K562 (cell line): ENCODE measurements at regions not wholly inside any gene's neighbourhood (a gene's known extent, or its start where the extent isn't known, plus 50 kb on each side); places are given as distances from the start of the nearest gene placed in this dataset.

Source experiments
- ATAC-seq: fragments of 200-7000 bp; cut with Tn5 transposase; 3 replicates; pipeline ENCODE4 v1.9.1; 2020; ENCODE audit warnings: moderate library complexity
- BruUV-seq: library from RNA; stranded (reverse); fragments of 400-500 nt; replicated peaks from 2 replicates; lab custom pipeline; 2021; lab: Mats Ljungman, UMichigan
- CTCF ChIA-PET: fragments of 300-600 bp; formaldehyde crosslinking; extraction: SDS; loops from one replicate; lab custom pipeline; 2021; ENCODE audit warnings: low intra/inter-chr PET ratio; lab: Yijun Ruan, JAX
- POLR2A ChIA-PET: fragments of 300-600, 350-650 bp; sonication (Branson Sonifier 250); formaldehyde crosslinking; extraction: SDS; loops from one replicate; lab custom pipeline; 2021; ENCODE audit warnings: antibody characterized with exemption, inconsistent platforms; lab: Yijun Ruan, JAX
- DNase-seq, 4 experiments: peaks; one replicate each; pipeline versions ENCODE4 v3.0.0 to v3.0.0-alpha.2; 2011 to 2018; ENCODE audit warnings: low spot score in 3 of 4, mixed read lengths in 3 of 4; ENCODE audit errors: extremely low read depth in 1 of 4
- FAIRE-seq: peaks from 2 replicates; lab custom pipeline; 2011; peaks lifted over from hg19 to GRCh38; lab: Jason Lieb, UNC
- H2AFZ ChIP-seq: 2 replicates; pipeline ENCODE4 v1.6.0; 2011; ENCODE audit warnings: low read depth, low read length, control low read depth, inconsistent platforms
- H3K27ac ChIP-seq: fragments of 200-600 bp; 3 replicates; pipeline ENCODE4 v1.8.0; 2011; ENCODE audit warnings: low read depth, mild to moderate bottlenecking, control low read depth, inconsistent platforms, low read length, moderate library complexity, mixed read lengths; ENCODE audit errors: extremely low read depth
- H3K27me3 ChIP-seq, 2 experiments: fragments of 300-600 bp in 1 of 2; 2 replicates in 1 of 2; 3 replicates in 1 of 2; pipeline versions ENCODE4 v1.6.0 to v1.8.0; 2011; ENCODE audit warnings: inconsistent platforms in 2 of 2, low read length in 2 of 2, mild to moderate bottlenecking in 1 of 2, mixed read lengths in 1 of 2, moderate library complexity in 1 of 2; ENCODE audit not compliant: control insufficient read depth in 2 of 2, insufficient read depth in 2 of 2
- H3K36me3 ChIP-seq: fragments of 300-600 bp; 3 replicates; pipeline ENCODE4 v1.8.0; 2011; ENCODE audit warnings: mild to moderate bottlenecking, low read length, inconsistent platforms; ENCODE audit not compliant: control insufficient read depth, insufficient read depth
- H3K4me1 ChIP-seq, 2 experiments: fragments of 200-600 bp in 1 of 2; replicated peaks in 1 of 2; 2 replicates in 1 of 2; 3 replicates in 1 of 2; pipeline versions ENCODE4 v1.5.1 to v1.8.0; 2011; ENCODE audit warnings: inconsistent platforms in 2 of 2, low read length in 2 of 2, mild to moderate bottlenecking in 1 of 2, mixed read lengths in 1 of 2, moderate library complexity in 1 of 2; ENCODE audit not compliant: control insufficient read depth in 2 of 2, insufficient read depth in 2 of 2
- H3K4me2 ChIP-seq: 2 replicates; pipeline ENCODE4 v1.6.1; 2011; ENCODE audit warnings: low read length, control low read depth, inconsistent platforms, mixed read lengths; ENCODE audit not compliant: insufficient read depth
- H3K4me3 ChIP-seq: fragments of 200-600 bp; sonication (generic), shearing (Covaris generic); 2 replicates; pipeline ENCODE4 v1.5.1; 2016; ENCODE audit warnings: control low read depth, inconsistent platforms
- H3K79me2 ChIP-seq: fragments of 200-600 bp; 3 replicates; pipeline ENCODE4 v1.8.0; 2011; ENCODE audit warnings: low read length, inconsistent platforms; ENCODE audit not compliant: control insufficient read depth, insufficient read depth
- H3K9ac ChIP-seq, 2 experiments: 2 replicates each; pipeline versions ENCODE4 v1.6.0 to v1.6.1; 2011; ENCODE audit warnings: low read depth in 2 of 2, low read length in 2 of 2, control low read depth in 1 of 2, inconsistent platforms in 1 of 2, mild to moderate bottlenecking in 1 of 2, mixed read lengths in 1 of 2; ENCODE audit not compliant: insufficient read depth in 1 of 2
- H3K9me1 ChIP-seq: one replicate; pipeline ENCODE4 v1.6.0; 2011; ENCODE audit warnings: inconsistent platforms, mild to moderate bottlenecking, low read length, moderate library complexity; ENCODE audit not compliant: control insufficient read depth, insufficient read depth
- H3K9me3 ChIP-seq: replicated peaks from 2 replicates; pipeline ENCODE4 v1.5.1; 2011; ENCODE audit warnings: low read depth, low read length, inconsistent platforms; ENCODE audit not compliant: control insufficient read depth, insufficient read depth
- H4K20me1 ChIP-seq: replicated peaks from 2 replicates; pipeline ENCODE4 v1.6.1; 2011; ENCODE audit warnings: low read length, inconsistent platforms, mixed read lengths; ENCODE audit not compliant: control insufficient read depth, insufficient read depth
- ELF2 ChIP-seq: fragments of 250-450 bp; sonication (Bioruptor Pico); IDR thresholded peaks from 2 replicates; pipeline ENCODE4 v1.5.0; 2021; ENCODE audit warnings: mild to moderate bottlenecking
- GABPB1 ChIP-seq: sonication (generic); formaldehyde crosslinking; IDR thresholded peaks from 2 replicates; pipeline ENCODE4 v1.8.0; 2022; ENCODE audit warnings: mild to moderate bottlenecking, missing genetic modification reagents
- NELFE ChIP-seq: IDR thresholded peaks from 2 replicates; pipeline ENCODE4 v1.6.1; 2011; ENCODE audit warnings: mild to moderate bottlenecking; ENCODE audit not compliant: insufficient read depth, insufficient read length
- PHB2 ChIP-seq: fragments of 450-650 bp; IDR thresholded peaks from 2 replicates; pipeline ENCODE4 v1.6.1; 2017; ENCODE audit warnings: low read depth
- PRMT5 ChIP-seq: sonication (generic); formaldehyde crosslinking; IDR thresholded peaks from 2 replicates; pipeline ENCODE4 v1.5.0; 2020; ENCODE audit warnings: missing genetic modification reagents
- RAD21 ChIP-seq, 2 experiments: fragments of 250-450 bp in 1 of 2; fragments of 450-650 bp in 1 of 2; sonication (Bioruptor Pico) in 1 of 2; formaldehyde crosslinking in 1 of 2; IDR thresholded peaks in 1 of 2; conservative IDR thresholded peaks in 1 of 2; 2 replicates each; pipeline versions ENCODE4 v1.4.0 to v1.8.0; 2020 to 2022; ENCODE audit warnings: mild to moderate bottlenecking in 2 of 2, moderate library complexity in 1 of 2
- ZNF316 ChIP-seq: fragments of 450-650 bp; IDR thresholded peaks from 2 replicates; pipeline ENCODE4 v1.6.1; 2016
- ZNF75A ChIP-seq: fragments of 450-650 bp; formaldehyde crosslinking; IDR thresholded peaks from 2 replicates; pipeline ENCODE4 v1.4.0; 2020; ENCODE audit warnings: mild to moderate bottlenecking
- WGBS: fragments of 100-300 bp; shearing (Covaris generic); methylation state at CpG from one replicate; pipeline ENCODE4 v1.1.6; 2016; ENCODE audit warnings: low coverage, mixed read lengths; ENCODE audit not compliant: insufficient coverage; ENCODE audit errors: missing lambda C conversion rate; 5-methylcytosine and 5-hydroxymethylcytosine counted together
- in situ Hi-C: fragments of 300-500 bp; cut with MboI; formaldehyde crosslinking; loops from 4 replicates; pipeline ENCODE4 v1.15.0; 2018; ENCODE audit warnings: inconsistent platforms, mixed read lengths
- intact Hi-C: fragments of 100-400 bp; cut with micrococcal nuclease; formaldehyde crosslinking; loops from 2 replicates; pipeline ENCODE4 v1.14.2; 2022
- TF ChIP-seq, protein P1 (sequence below): fragments of 250-450 bp; sonication (Bioruptor Pico); IDR thresholded peaks from 2 replicates; pipeline ENCODE4 v1.4.0; 2020
- TF ChIP-seq, protein P2 (sequence below): sonication (generic); formaldehyde crosslinking; IDR thresholded peaks from 2 replicates; pipeline ENCODE4 v1.8.1; 2023; ENCODE audit warnings: mild to moderate bottlenecking, missing genetic modification reagents
- TF ChIP-seq, protein P3 (sequence below): fragments of 250-450 bp; sonication (Bioruptor Pico); IDR thresholded peaks from 2 replicates; pipeline ENCODE4 v1.8.0; 2021; ENCODE audit warnings: moderate library complexity, mild to moderate bottlenecking, inconsistent platforms
- TF ChIP-seq, protein P4 (sequence below), 2 experiments: fragments of 450-650 bp in 1 of 2; IDR thresholded peaks; 2 replicates each; pipeline ENCODE4 v1.6.1; 2011 to 2017; ENCODE audit warnings: low read depth in 2 of 2, antibody characterized with exemption in 1 of 2, borderline replicate concordance in 1 of 2, low read length in 1 of 2, mild to moderate bottlenecking in 1 of 2, mixed read lengths in 1 of 2; ENCODE audit not compliant: control insufficient read depth in 1 of 2

DNA sequence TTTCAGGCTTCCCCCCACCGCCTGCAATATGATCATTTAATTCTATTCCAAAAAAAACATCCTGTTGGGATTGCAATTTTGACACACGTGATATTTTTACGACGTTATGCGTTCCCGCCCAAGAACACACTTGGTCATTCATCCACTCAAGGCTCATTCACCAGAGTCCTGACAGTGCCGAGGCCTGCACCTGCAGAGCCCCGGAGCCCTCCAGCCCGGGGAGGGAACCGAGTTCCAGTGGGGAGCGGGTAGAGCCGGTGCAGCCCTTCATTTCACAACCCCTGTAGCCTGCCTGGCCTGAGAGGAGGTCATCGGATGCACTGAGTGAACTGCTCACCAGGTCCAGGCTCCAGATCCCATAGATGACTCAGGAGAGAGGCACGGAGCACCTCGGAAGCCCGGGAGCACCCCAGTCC, 156.0 kb upstream of the BACE2 start:
- BruUV-seq: no TSS peak
- ChIA-PET POLR2A (no interaction called here), CTCF (no interaction called here)
- H3K9me1 ChIP-seq: no peaks in the 10 kb centered on the region
- H3K9ac ChIP-seq: no peak overlapping the region
- FAIRE-seq (no peak), ATAC-seq (no peak), DNase-seq (no peak)
- no peak overlapping the region for H3K4me2 ChIP-seq
- TF ChIP-seq, protein P1, sequence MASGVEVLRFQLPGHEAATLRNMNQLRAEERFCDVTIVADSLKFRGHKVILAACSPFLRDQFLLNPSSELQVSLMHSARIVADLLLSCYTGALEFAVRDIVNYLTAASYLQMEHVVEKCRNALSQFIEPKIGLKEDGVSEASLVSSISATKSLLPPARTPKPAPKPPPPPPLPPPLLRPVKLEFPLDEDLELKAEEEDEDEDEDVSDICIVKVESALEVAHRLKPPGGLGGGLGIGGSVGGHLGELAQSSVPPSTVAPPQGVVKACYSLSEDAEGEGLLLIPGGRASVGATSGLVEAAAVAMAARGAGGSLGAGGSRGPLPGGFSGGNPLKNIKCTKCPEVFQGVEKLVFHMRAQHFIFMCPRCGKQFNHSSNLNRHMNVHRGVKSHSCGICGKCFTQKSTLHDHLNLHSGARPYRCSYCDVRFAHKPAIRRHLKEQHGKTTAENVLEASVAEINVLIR: no peak
- no peak for TF ChIP-seq PHB2
- TF ChIP-seq, protein P2, sequence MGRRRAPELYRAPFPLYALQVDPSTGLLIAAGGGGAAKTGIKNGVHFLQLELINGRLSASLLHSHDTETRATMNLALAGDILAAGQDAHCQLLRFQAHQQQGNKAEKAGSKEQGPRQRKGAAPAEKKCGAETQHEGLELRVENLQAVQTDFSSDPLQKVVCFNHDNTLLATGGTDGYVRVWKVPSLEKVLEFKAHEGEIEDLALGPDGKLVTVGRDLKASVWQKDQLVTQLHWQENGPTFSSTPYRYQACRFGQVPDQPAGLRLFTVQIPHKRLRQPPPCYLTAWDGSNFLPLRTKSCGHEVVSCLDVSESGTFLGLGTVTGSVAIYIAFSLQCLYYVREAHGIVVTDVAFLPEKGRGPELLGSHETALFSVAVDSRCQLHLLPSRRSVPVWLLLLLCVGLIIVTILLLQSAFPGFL (CRISPR knock-in tag): no peak
- no peak for TF ChIP-seq NELFE
- TF ChIP-seq, protein P3, sequence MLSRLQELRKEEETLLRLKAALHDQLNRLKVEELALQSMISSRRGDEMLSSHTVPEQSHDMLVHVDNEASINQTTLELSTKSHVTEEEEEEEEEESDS: no peak
- TF ChIP-seq ZNF316: no peak
- TF ChIP-seq ZNF75A (CRISPR knock-in tag): no peak
- no peak for TF ChIP-seq GABPB1 (CRISPR knock-in tag)
- no peak for TF ChIP-seq RAD21 (CRISPR knock-in tag; conservative IDR thresholded peaks at IDR 0.05 in 1 of 2, IDR thresholded peaks at IDR 0.05 in 1 of 2)
- TF ChIP-seq, protein P4, sequence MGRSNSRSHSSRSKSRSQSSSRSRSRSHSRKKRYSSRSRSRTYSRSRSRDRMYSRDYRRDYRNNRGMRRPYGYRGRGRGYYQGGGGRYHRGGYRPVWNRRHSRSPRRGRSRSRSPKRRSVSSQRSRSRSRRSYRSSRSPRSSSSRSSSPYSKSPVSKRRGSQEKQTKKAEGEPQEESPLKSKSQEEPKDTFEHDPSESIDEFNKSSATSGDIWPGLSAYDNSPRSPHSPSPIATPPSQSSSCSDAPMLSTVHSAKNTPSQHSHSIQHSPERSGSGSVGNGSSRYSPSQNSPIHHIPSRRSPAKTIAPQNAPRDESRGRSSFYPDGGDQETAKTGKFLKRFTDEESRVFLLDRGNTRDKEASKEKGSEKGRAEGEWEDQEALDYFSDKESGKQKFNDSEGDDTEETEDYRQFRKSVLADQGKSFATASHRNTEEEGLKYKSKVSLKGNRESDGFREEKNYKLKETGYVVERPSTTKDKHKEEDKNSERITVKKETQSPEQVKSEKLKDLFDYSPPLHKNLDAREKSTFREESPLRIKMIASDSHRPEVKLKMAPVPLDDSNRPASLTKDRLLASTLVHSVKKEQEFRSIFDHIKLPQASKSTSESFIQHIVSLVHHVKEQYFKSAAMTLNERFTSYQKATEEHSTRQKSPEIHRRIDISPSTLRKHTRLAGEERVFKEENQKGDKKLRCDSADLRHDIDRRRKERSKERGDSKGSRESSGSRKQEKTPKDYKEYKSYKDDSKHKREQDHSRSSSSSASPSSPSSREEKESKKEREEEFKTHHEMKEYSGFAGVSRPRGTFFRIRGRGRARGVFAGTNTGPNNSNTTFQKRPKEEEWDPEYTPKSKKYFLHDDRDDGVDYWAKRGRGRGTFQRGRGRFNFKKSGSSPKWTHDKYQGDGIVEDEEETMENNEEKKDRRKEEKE (IDR thresholded peaks at IDR 0.05; ENCODE audit: borderline replicate concordance in 1 of 2, control insufficient read depth in 1 of 2, low read depth in 2 of 2, low read length in 1 of 2): no peak
- no peak for TF ChIP-seq ELF2 (CRISPR knock-in tag)
- no peak for TF ChIP-seq PRMT5 (CRISPR knock-in tag)
- no peaks in the 10 kb centered on the region for H3K4me1 ChIP-seq
- no peaks in the 10 kb centered on the region for H3K36me3 ChIP-seq
- intact Hi-C loops: no loop called here
- H3K27me3 ChIP-seq: no peaks in the 10 kb centered on the region
- in situ Hi-C loops: no loop called here
- no peak overlapping the region for H2AFZ ChIP-seq
- WGBS: 3% methylated on average over 15 of the region's 16 CpGs
- H4K20me1 ChIP-seq: no peaks in the 10 kb centered on the region
- H3K79me2 ChIP-seq: no peaks in the 10 kb centered on the region
- no peak overlapping the region for H3K27ac ChIP-seq
- H3K4me3 ChIP-seq: no peak overlapping the region
- no peaks in the 10 kb centered on the region; the same call in 1 of the 2 replicates for H3K9me3 ChIP-seq
